Fibroblast of lung (primary cell): ENCODE measurements at regions not wholly inside any gene's neighbourhood (a gene's known extent, or its start where the extent isn't known, plus 50 kb on each side); places are given as distances from the start of the nearest gene placed in this dataset.

Experiments used
- DNase-seq, 2 donors: peaks; one replicate each; pipeline versions ENCODE4 v3.0.0 to v3.0.0-alpha.2; 2010; ENCODE audit warnings: low read depth in 2 of 2
- H2AFZ ChIP-seq: 2 replicates; pipeline ENCODE4 v1.5.1; 2012; ENCODE audit warnings: low read length, control low read depth, inconsistent platforms
- H3K27ac ChIP-seq: 2 replicates; pipeline ENCODE4 v1.5.1; 2011; ENCODE audit warnings: low read length, control low read depth; ENCODE audit not compliant: insufficient read depth
- H3K27me3 ChIP-seq: 2 replicates; pipeline ENCODE4 v1.5.1; 2011; ENCODE audit warnings: mild to moderate bottlenecking, low read length; ENCODE audit not compliant: control insufficient read depth, insufficient read depth
- H3K36me3 ChIP-seq: 2 replicates; pipeline ENCODE4 v1.5.1; 2011; ENCODE audit warnings: low read length; ENCODE audit not compliant: control insufficient read depth, insufficient read depth
- H3K4me1 ChIP-seq: 2 replicates; pipeline ENCODE4 v1.5.1; 2011; ENCODE audit warnings: low read length; ENCODE audit not compliant: control insufficient read depth, insufficient read depth; ENCODE audit errors: extremely low read depth
- H3K4me2 ChIP-seq: 2 replicates; pipeline ENCODE4 v1.5.1; 2011; ENCODE audit warnings: low read length, control low read depth; ENCODE audit not compliant: insufficient read depth; ENCODE audit errors: extremely low read depth
- H3K4me3 ChIP-seq, 4 experiments: fragments of 200-600 bp in 1 of 4; sonication (generic) in 1 of 4; replicated peaks in 1 of 4; 2 replicates each; pipeline ENCODE4 v1.5.1; 2011 to 2016; ENCODE audit warnings: low read length in 4 of 4, low read depth in 3 of 4, mild to moderate bottlenecking in 3 of 4, control low read depth in 2 of 4, inconsistent platforms in 1 of 4, mixed read lengths in 1 of 4; ENCODE audit not compliant: insufficient read depth in 1 of 4; ENCODE audit errors: control extremely low read depth in 1 of 4
- H3K79me2 ChIP-seq: 2 replicates; pipeline ENCODE4 v1.5.1; 2012; ENCODE audit warnings: mild to moderate bottlenecking, low read length, inconsistent platforms; ENCODE audit not compliant: control insufficient read depth, insufficient read depth
- H3K9ac ChIP-seq: 2 replicates; pipeline ENCODE4 v1.5.1; 2011; ENCODE audit warnings: mild to moderate bottlenecking, low read length, control low read depth; ENCODE audit not compliant: insufficient read depth
- H3K9me3 ChIP-seq: 2 replicates; pipeline ENCODE4 v1.5.1; 2012; ENCODE audit warnings: low read depth, low read length; ENCODE audit not compliant: control insufficient read depth, insufficient read depth
- H4K20me1 ChIP-seq: 2 replicates; pipeline ENCODE4 v1.5.1; 2011; ENCODE audit warnings: low read length; ENCODE audit not compliant: control insufficient read depth, insufficient read depth; ENCODE audit errors: extremely low read depth
- EZH2 ChIP-seq: IDR thresholded peaks from 2 replicates; pipeline ENCODE4 v1.5.1; 2012; ENCODE audit warnings: low read length, control low read depth, mild to moderate bottlenecking; ENCODE audit errors: missing control alignments
- TF ChIP-seq, protein P1 (sequence below), 2 donors: IDR thresholded peaks in 1 of 2; conservative IDR thresholded peaks in 1 of 2; 1 replicate in 1 of 2; 2 replicates in 1 of 2; pipeline ENCODE4 v1.5.1; 2011 to 2012; ENCODE audit warnings: low read length in 2 of 2, control low read depth in 1 of 2, inconsistent platforms in 1 of 2, low read depth in 1 of 2, mild to moderate bottlenecking in 1 of 2

DNA sequence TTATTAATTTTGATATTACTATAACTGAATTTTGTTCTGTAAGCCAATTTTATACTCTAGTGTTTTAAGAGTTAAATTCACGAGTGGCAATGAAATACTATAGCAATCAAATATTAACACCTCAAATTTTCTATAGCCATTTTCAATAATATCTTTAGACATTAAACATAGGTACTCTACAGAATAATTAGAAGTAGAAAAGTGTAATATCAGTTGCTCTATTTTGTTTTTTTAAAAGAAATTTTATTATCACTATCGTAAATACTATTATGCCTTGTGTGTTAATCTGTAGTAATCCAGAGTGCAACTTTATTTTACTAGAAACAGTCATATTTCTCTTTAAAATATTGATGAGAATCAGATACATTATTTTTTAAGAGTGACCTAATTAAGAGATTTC is 691.2 kb downstream of the USP25 start:
- no peak overlapping the region for H3K27ac ChIP-seq
- no peak overlapping the region for H2AFZ ChIP-seq
- no peaks in the 10 kb centered on the region for H3K4me1 ChIP-seq
- peak overlapping the region; percentile 32 for H3K4me2 ChIP-seq
- H3K4me3 ChIP-seq = peak overlapping the region in 2 of 4 experiments; percentile 3 to 56
- H3K27me3 ChIP-seq = no peaks in the 10 kb centered on the region
- no peaks in the 10 kb centered on the region for H4K20me1 ChIP-seq
- no peaks in the 10 kb centered on the region for H3K9me3 ChIP-seq
- TF ChIP-seq, protein P1, sequence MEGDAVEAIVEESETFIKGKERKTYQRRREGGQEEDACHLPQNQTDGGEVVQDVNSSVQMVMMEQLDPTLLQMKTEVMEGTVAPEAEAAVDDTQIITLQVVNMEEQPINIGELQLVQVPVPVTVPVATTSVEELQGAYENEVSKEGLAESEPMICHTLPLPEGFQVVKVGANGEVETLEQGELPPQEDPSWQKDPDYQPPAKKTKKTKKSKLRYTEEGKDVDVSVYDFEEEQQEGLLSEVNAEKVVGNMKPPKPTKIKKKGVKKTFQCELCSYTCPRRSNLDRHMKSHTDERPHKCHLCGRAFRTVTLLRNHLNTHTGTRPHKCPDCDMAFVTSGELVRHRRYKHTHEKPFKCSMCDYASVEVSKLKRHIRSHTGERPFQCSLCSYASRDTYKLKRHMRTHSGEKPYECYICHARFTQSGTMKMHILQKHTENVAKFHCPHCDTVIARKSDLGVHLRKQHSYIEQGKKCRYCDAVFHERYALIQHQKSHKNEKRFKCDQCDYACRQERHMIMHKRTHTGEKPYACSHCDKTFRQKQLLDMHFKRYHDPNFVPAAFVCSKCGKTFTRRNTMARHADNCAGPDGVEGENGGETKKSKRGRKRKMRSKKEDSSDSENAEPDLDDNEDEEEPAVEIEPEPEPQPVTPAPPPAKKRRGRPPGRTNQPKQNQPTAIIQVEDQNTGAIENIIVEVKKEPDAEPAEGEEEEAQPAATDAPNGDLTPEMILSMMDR (conservative IDR thresholded peaks at IDR 0.05 in 1 of 2, IDR thresholded peaks at IDR 0.05 in 1 of 2; ENCODE audit: low read depth in 1 of 2, low read length in 2 of 2) = no peak
- TF ChIP-seq EZH2 = no peak
- no peaks in the 10 kb centered on the region for H3K36me3 ChIP-seq
- no peak overlapping the region for H3K9ac ChIP-seq
- no peak for DNase-seq
- H3K79me2 ChIP-seq = no peaks in the 10 kb centered on the region

DNA sequence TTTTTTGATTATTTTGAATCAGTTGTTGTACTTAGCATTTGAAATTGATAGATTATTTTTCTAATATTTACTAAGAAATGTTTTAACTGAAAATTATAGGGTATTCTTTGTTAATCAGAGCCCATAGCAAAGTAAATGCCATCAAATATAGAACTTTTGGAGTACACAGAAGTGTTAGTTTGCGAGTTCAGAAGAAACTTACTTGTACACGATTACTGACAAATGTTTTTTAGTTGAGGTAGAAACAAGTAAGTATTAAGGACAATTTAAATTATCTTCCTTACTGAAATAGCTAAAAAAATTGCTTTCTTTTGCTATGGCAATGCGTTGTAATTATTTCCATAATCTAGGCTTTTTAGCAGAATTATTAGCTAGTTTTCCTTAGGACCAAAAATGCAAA is 692.2 kb downstream of the USP25 start:
- Histone ChIP-seq H3K27ac (no peak overlapping the region), H3K4me1 (no peaks in the 10 kb centered on the region)
- DNase-seq = no peak

DNA sequence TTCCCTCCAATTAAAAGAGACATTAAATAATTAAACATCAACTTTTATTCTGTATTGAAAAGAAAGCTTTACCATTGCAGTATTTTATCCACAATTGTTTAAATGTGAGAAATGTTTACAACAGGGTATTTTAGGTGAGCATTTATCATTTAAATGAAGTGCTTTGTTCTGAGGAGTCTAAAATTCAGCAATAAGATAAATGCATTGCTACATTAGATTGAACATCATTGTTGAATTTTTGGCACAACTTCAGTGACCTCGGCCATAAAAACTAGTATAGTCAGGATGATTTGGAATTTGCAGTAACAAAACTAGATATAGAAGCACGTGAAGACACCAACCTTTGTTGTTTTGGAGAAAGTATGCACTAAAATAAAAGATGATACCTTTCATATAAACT is 692.9 kb downstream of the USP25 start:
- DNase-seq = peak in 1 of 2 donors; percentile 46
- H3K79me2 ChIP-seq = no peaks in the 10 kb centered on the region
- no peaks in the 10 kb centered on the region for H3K36me3 ChIP-seq
- peak overlapping the region in 1 of 4 experiments; percentile 4 for H3K4me3 ChIP-seq
- H3K27ac ChIP-seq = no peak overlapping the region
- no peaks in the 10 kb centered on the region for H3K4me1 ChIP-seq
- no peaks in the 10 kb centered on the region for H4K20me1 ChIP-seq
- TF ChIP-seq EZH2 = no peak
- TF ChIP-seq, protein P1 (conservative IDR thresholded peaks at IDR 0.05 in 1 of 2, IDR thresholded peaks at IDR 0.05 in 1 of 2; ENCODE audit: low read depth in 1 of 2, low read length in 2 of 2) = no peak
- H3K4me2 ChIP-seq = peak overlapping the region; percentile 8
- no peak overlapping the region for H2AFZ ChIP-seq
- H3K9me3 ChIP-seq = no peaks in the 10 kb centered on the region
- H3K9ac ChIP-seq = no peak overlapping the region
- H3K27me3 ChIP-seq = no peaks in the 10 kb centered on the region

More for the DNA sequence above, 692.2 kb downstream of the USP25 start:
- peak overlapping the region; percentile 52 for H3K4me2 ChIP-seq
- H3K79me2 ChIP-seq = no peaks in the 10 kb centered on the region
- no peaks in the 10 kb centered on the region for H4K20me1 ChIP-seq
- no peaks in the 10 kb centered on the region for H3K9me3 ChIP-seq
- H3K36me3 ChIP-seq = no peaks in the 10 kb centered on the region
- H3K4me3 ChIP-seq = peak overlapping the region in 1 of 4 experiments; percentile 56
- no peaks in the 10 kb centered on the region for H3K27me3 ChIP-seq
- H3K9ac ChIP-seq = no peak overlapping the region
- no peak overlapping the region for H2AFZ ChIP-seq
- TF ChIP-seq, protein P1 (conservative IDR thresholded peaks at IDR 0.05 in 1 of 2, IDR thresholded peaks at IDR 0.05 in 1 of 2; ENCODE audit: low read depth in 1 of 2, low read length in 2 of 2) = no peak
- no peak for TF ChIP-seq EZH2
